GM12892 (cell line): ENCODE measurements at regions not wholly inside any gene's neighbourhood (a gene's known extent, or its start where the extent isn't known, plus 50 kb on each side); places are given as distances from the start of the nearest gene placed in this dataset.

ENCODE experiments used
- POLR2A ChIP-seq: IDR thresholded peaks from 2 replicates; pipeline ENCODE4 v1.6.1; 2011; ENCODE audit warnings: low read depth, low read length, control low read depth
- POLR2AphosphoS5 ChIP-seq: IDR thresholded peaks from 2 replicates; pipeline ENCODE4 v1.6.1; 2011; ENCODE audit warnings: low read depth, low read length, control low read depth
- TAF1 ChIP-seq: IDR thresholded peaks from 2 replicates; pipeline ENCODE4 v1.6.1; 2011; ENCODE audit warnings: low read depth, mild to moderate bottlenecking, control low read depth, low read length, borderline replicate concordance

GRCh38 chr3:104596054-104596453 is 770.7 kb upstream of the ALCAM start:
- TF ChIP-seq POLR2AphosphoS5 (no peak), POLR2A (no peak), TAF1 (no peak)
